GM23338 (cell line): ENCODE measurements at regions not wholly inside any gene's neighbourhood (a gene's known extent, or its start where the extent isn't known, plus 50 kb on each side); places are given as distances from the start of the nearest gene placed in this dataset.

Experiments
- CTCF ChIP-seq, 2 experiments: fragments of 200-600 bp in 1 of 2; sonication (generic) in 1 of 2; conservative IDR thresholded peaks; 2 replicates each; pipeline versions ENCODE4 v1.5.1 to v1.6.1; 2016 to 2017; ENCODE audit warnings: antibody characterized with exemption in 2 of 2, low read depth in 2 of 2, mild to moderate bottlenecking in 2 of 2, moderate library complexity in 1 of 2
- EZH2 ChIP-seq: fragments of 200-600 bp; sonication (generic); IDR thresholded peaks from one replicate; pipeline ENCODE4 v1.8.0; 2017; ENCODE audit warnings: antibody characterized with exemption, mild to moderate bottlenecking, low read depth; ENCODE audit not compliant: unreplicated experiment
- REST ChIP-seq: IDR thresholded peaks from one replicate; pipeline ENCODE4 v1.6.1; 2018; ENCODE audit warnings: antibody characterized with exemption; ENCODE audit not compliant: unreplicated experiment

GRCh38 chr10:131729938-131730660, 170.7 kb upstream of the PPP2R2D start:
- TF ChIP-seq CTCF (conservative IDR thresholded peaks at IDR 0.05; ENCODE audit: low read depth in 2 of 2) (no peak), REST (no peak), EZH2 (no peak)
